ENCODE measurements at regions not wholly inside any gene's neighbourhood (a gene's known extent, or its start where the extent isn't known, plus 50 kb on each side); places are given as distances from the start of the nearest gene placed in this dataset.

DNA sequence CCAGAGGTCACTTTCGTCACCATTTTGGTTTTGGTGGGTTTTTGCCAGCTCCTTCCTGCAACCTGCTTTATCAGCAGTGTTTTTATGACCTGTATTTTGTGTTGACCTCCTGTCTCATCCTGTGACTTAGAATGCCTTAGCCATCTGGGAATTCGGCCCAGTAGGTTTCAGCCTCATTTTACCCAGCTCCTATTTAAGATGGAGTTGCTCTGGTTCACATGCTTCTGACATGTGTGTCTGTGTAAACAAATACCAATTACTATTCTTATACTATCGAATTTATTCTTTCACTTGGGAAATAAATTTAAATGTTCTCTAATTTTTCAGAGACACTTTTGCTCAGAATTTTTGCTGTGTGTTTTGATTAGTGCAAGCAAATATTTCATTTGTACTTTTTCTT is 1370.3 kb upstream of the MIR17HG start:
- no peaks in the 10 kb centered on the region for H3K9me3 ChIP-seq (ENCODE audit: control insufficient read depth in 2 of 2, insufficient read depth in 1 of 2, low read depth in 1 of 2, low read length in 1 of 2)
- DNase-seq, result no peak
- 76 to 84% (median 79%) methylated on average over 3 of the region's 3 CpGs for WGBS, 3 donors
- no peaks in the 10 kb centered on the region for H3K4me1 ChIP-seq (ENCODE audit: control insufficient read depth in 3 of 3, insufficient read depth in 2 of 3, low read depth in 1 of 3, low read length in 2 of 3)
- no peaks in the 10 kb centered on the region for H3K27me3 ChIP-seq (ENCODE audit: control insufficient read depth in 3 of 3, insufficient read depth in 3 of 3, low read length in 3 of 3)
- H3K4me3 ChIP-seq (ENCODE audit: low read depth in 1 of 3, low read length in 3 of 3), result no peak overlapping the region
- no peak for FAIRE-seq
- H3K36me3 ChIP-seq (ENCODE audit: control insufficient read depth in 3 of 3, insufficient read depth in 2 of 3, low read depth in 1 of 3, low read length in 3 of 3), result no peaks in the 10 kb centered on the region
- H3K27ac ChIP-seq (ENCODE audit: low read depth in 1 of 3, low read length in 2 of 3), result no peak overlapping the region

DNA sequence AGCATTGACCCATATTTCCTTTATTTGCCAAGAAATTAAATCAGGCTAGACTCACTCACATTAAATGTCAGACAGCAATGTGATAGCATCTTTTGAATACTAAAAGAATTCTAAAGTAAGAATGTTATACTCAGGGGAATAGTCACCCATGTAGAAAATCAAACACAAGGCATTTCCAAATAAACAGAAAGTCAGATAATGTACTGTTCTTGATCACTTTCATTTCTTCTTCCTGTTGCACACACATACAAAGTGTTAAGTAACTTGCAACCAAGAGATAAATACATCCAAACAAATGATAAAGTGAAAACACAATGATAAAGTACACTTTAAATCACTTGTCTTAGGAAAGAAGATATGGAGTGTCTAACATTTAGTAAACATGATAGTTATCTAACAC is 1366.6 kb upstream of the MIR17HG start:
- no peak overlapping the region for H3K27ac ChIP-seq (ENCODE audit: low read depth in 1 of 3, low read length in 2 of 3)
- H3K36me3 ChIP-seq (ENCODE audit: control insufficient read depth in 3 of 3, insufficient read depth in 2 of 3, low read depth in 1 of 3, low read length in 3 of 3), result no peaks in the 10 kb centered on the region
- no peaks in the 10 kb centered on the region for H3K27me3 ChIP-seq (ENCODE audit: control insufficient read depth in 3 of 3, insufficient read depth in 3 of 3, low read length in 3 of 3)
- no peak overlapping the region for H3K4me3 ChIP-seq (ENCODE audit: low read depth in 1 of 3, low read length in 3 of 3)
- DNase-seq (no peak), FAIRE-seq (no peak)
- H3K9me3 ChIP-seq (ENCODE audit: control insufficient read depth in 2 of 2, insufficient read depth in 1 of 2, low read depth in 1 of 2, low read length in 1 of 2), result no peaks in the 10 kb centered on the region
- H3K4me1 ChIP-seq (ENCODE audit: control insufficient read depth in 3 of 3, insufficient read depth in 2 of 3, low read depth in 1 of 3, low read length in 2 of 3), result no peaks in the 10 kb centered on the region

DNA sequence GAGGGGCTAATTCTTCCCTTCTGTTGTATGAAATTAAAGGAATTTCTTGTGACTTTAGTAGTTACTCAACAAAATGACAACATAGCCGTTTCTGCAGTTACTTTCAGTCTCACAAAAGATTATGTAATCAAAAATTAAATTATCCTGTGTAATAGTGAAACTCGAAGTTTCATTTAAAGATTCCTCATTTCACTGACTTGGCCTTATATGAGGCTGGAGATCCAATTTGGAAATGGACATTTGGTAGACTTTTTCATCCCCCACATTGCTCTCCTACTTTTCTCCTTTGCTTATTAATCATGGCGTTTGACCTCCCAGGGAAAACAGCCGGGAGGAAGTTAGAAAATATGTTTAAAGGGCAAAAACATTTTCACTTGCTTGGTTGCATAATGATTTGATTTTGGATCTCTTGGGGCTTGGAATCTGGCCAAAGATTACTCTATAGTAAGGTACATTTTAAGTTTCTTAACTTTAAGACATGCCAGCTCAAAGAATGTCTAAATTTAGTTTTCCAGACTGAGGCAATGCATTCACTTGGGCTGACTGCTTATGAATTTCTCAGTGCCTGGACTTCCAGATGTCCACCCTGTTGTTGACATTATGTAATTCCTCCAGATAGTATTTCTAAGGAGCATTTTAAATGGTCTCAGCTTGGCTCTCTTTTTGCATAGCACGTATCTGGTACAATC is 1364.9 kb upstream of the MIR17HG start:
- no peak overlapping the region for H3K4me3 ChIP-seq (ENCODE audit: low read depth in 1 of 3, low read length in 3 of 3)
- H3K4me1 ChIP-seq (ENCODE audit: control insufficient read depth in 3 of 3, insufficient read depth in 2 of 3, low read depth in 1 of 3, low read length in 2 of 3), result no peaks in the 10 kb centered on the region
- no peaks in the 10 kb centered on the region for H3K9me3 ChIP-seq (ENCODE audit: control insufficient read depth in 2 of 2, insufficient read depth in 1 of 2, low read depth in 1 of 2, low read length in 1 of 2)
- H3K36me3 ChIP-seq (ENCODE audit: control insufficient read depth in 3 of 3, insufficient read depth in 2 of 3, low read depth in 1 of 3, low read length in 3 of 3), result no peaks in the 10 kb centered on the region
- no peak for FAIRE-seq
- DNase-seq, result no peak
- H3K27ac ChIP-seq (ENCODE audit: low read depth in 1 of 3, low read length in 2 of 3), result no peak overlapping the region
- 50 to 61% (median 60%) methylated on average over 5 of the region's 5 CpGs for WGBS, 3 donors
- H3K27me3 ChIP-seq (ENCODE audit: control insufficient read depth in 3 of 3, insufficient read depth in 3 of 3, low read length in 3 of 3), result no peaks in the 10 kb centered on the region

DNA sequence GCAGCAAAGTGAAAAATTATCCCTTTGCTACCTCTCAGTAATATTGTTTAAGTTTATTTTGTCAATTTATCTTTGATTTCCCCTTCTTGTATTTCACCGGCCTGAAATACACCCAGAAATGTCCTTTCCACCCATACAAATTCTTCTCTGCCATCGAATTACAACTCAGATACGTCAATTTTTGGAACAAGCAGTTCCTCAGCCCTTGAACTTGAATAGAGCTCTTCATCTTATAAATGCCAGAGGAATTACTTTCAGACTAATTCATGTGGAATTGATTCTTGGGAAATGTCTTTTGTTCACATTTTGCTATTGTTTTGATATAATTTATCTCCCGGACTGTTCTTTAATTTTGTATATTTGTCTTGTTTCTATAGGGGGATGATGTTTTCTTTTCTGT is 1359.3 kb upstream of the MIR17HG start:
- no peaks in the 10 kb centered on the region for H3K36me3 ChIP-seq (ENCODE audit: control insufficient read depth in 3 of 3, insufficient read depth in 2 of 3, low read depth in 1 of 3, low read length in 3 of 3)
- no peak overlapping the region for H3K27ac ChIP-seq (ENCODE audit: low read depth in 1 of 3, low read length in 2 of 3)
- DNase-seq (no peak), FAIRE-seq (no peak)
- no peaks in the 10 kb centered on the region for H3K4me1 ChIP-seq (ENCODE audit: control insufficient read depth in 3 of 3, insufficient read depth in 2 of 3, low read depth in 1 of 3, low read length in 2 of 3)
- H3K9me3 ChIP-seq (ENCODE audit: control insufficient read depth in 2 of 2, insufficient read depth in 1 of 2, low read depth in 1 of 2, low read length in 1 of 2), result no peaks in the 10 kb centered on the region
- no peak overlapping the region for H3K4me3 ChIP-seq (ENCODE audit: low read depth in 1 of 3, low read length in 3 of 3)
- WGBS, 3 donors, result 76 to 78% (median 77%) methylated on average over 4 of the region's 4 CpGs
- H3K27me3 ChIP-seq (ENCODE audit: control insufficient read depth in 3 of 3, insufficient read depth in 3 of 3, low read length in 3 of 3), result no peaks in the 10 kb centered on the region

DNA sequence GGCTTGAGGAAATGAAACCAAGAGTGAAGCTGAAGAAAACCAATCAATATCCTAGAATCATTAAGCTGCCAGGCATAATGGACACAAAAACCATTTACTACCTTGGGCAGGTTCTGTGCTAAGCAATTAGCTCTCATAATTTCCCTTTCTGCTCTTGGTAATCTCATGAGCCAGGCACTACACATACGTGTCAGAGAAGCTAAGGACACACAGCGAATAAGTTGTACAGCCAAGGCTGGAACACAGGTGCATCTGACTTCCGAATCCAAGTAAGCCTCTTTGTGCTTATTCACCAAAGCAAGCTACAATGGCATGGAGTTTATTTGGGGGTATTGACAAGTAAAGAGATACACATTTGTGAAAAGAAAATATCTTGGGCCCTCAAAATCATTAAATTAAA is 1343.9 kb upstream of the MIR17HG start:
- DNase-seq (no peak), FAIRE-seq (no peak)
- H3K27me3 ChIP-seq (ENCODE audit: control insufficient read depth in 3 of 3, insufficient read depth in 3 of 3, low read length in 3 of 3), result no peaks in the 10 kb centered on the region
- no peak overlapping the region for H3K27ac ChIP-seq (ENCODE audit: low read depth in 1 of 3, low read length in 2 of 3)
- H3K4me1 ChIP-seq (ENCODE audit: control insufficient read depth in 3 of 3, insufficient read depth in 2 of 3, low read depth in 1 of 3, low read length in 2 of 3), result no peaks in the 10 kb centered on the region
- peaks cover 0 to 2% of the 10 kb centered on the region in 2 donors for H3K9me3 ChIP-seq (ENCODE audit: control insufficient read depth in 2 of 2, insufficient read depth in 1 of 2, low read depth in 1 of 2, low read length in 1 of 2)
- H3K36me3 ChIP-seq (ENCODE audit: control insufficient read depth in 3 of 3, insufficient read depth in 2 of 3, low read depth in 1 of 3, low read length in 3 of 3), result no peaks in the 10 kb centered on the region
- 79 to 82% (median 82%) methylated on average over 3 of the region's 3 CpGs for WGBS, 3 donors
- no peak overlapping the region for H3K4me3 ChIP-seq (ENCODE audit: low read depth in 1 of 3, low read length in 3 of 3)

DNA sequence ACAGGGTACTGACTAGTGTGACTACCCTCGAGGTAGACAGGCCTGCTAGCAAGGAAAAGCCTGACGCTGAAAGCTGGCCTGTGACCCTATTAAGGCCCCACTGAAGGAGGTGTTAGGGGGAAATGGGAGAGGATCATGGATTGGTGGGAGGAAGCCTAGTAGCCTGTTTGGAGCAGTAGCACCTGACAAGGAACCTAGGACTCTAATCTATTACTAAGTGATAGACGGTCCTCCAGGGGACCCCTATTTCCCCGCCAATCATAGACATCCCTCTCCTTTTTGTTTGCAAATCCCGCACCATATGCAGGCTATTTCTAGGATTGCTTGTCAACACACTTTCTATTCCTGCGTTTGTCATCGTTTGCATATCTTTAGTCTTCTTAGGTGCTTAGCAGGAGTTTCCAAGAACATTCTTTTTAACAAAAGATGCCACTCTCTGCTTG is 1338.8 kb upstream of the MIR17HG start:
- DNase-seq (no peak), FAIRE-seq (no peak)
- WGBS, 3 donors, result 58 to 75% (median 68%) methylated on average over 7 of the region's 7 CpGs
- Histone ChIP-seq H3K4me1 (ENCODE audit: control insufficient read depth in 3 of 3, insufficient read depth in 2 of 3, low read depth in 1 of 3, low read length in 2 of 3) (no peaks in the 10 kb centered on the region), H3K27ac (ENCODE audit: low read depth in 1 of 3, low read length in 2 of 3) (no peak overlapping the region), H3K4me3 (ENCODE audit: low read depth in 1 of 3, low read length in 3 of 3) (no peak overlapping the region), H3K27me3 (ENCODE audit: control insufficient read depth in 3 of 3, insufficient read depth in 3 of 3, low read length in 3 of 3) (no peaks in the 10 kb centered on the region), H3K9me3 (ENCODE audit: control insufficient read depth in 2 of 2, insufficient read depth in 1 of 2, low read depth in 1 of 2, low read length in 1 of 2) (no peaks in the 10 kb centered on the region), H3K36me3 (ENCODE audit: control insufficient read depth in 3 of 3, insufficient read depth in 2 of 3, low read depth in 1 of 3, low read length in 3 of 3) (no peaks in the 10 kb centered on the region)

DNA sequence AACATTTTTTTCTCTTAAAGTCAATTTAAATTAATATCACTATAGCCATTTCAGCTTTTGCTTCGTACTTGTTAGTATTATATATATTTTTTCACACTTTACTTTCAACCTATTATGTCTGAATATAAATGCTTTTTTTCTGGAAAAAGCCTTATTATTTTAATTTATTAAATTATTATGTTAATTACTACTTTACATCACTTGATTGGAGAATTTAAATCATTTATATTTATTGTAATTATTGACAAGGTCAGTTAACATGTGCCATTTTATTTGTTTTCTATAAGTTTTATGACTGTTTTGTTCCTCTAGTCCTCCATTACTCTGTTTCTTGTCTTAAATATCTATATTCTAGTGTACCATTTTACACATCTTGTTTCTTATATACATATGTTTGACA is 1333.4 kb upstream of the MIR17HG start:
- no peak overlapping the region for H3K4me3 ChIP-seq (ENCODE audit: low read depth in 1 of 3, low read length in 3 of 3)
- DNase-seq (no peak), FAIRE-seq (no peak)
- no peaks in the 10 kb centered on the region for H3K4me1 ChIP-seq (ENCODE audit: control insufficient read depth in 3 of 3, insufficient read depth in 2 of 3, low read depth in 1 of 3, low read length in 2 of 3)
- H3K9me3 ChIP-seq (ENCODE audit: control insufficient read depth in 2 of 2, insufficient read depth in 1 of 2, low read depth in 1 of 2, low read length in 1 of 2), result no peaks in the 10 kb centered on the region
- no peaks in the 10 kb centered on the region for H3K36me3 ChIP-seq (ENCODE audit: control insufficient read depth in 3 of 3, insufficient read depth in 2 of 3, low read depth in 1 of 3, low read length in 3 of 3)
- no peak overlapping the region for H3K27ac ChIP-seq (ENCODE audit: low read depth in 1 of 3, low read length in 2 of 3)
- WGBS, 3 donors, result 53 to 75% (median 73%) methylated on average over 1 of the region's 1 CpG
- no peaks in the 10 kb centered on the region for H3K27me3 ChIP-seq (ENCODE audit: control insufficient read depth in 3 of 3, insufficient read depth in 3 of 3, low read length in 3 of 3)

DNA sequence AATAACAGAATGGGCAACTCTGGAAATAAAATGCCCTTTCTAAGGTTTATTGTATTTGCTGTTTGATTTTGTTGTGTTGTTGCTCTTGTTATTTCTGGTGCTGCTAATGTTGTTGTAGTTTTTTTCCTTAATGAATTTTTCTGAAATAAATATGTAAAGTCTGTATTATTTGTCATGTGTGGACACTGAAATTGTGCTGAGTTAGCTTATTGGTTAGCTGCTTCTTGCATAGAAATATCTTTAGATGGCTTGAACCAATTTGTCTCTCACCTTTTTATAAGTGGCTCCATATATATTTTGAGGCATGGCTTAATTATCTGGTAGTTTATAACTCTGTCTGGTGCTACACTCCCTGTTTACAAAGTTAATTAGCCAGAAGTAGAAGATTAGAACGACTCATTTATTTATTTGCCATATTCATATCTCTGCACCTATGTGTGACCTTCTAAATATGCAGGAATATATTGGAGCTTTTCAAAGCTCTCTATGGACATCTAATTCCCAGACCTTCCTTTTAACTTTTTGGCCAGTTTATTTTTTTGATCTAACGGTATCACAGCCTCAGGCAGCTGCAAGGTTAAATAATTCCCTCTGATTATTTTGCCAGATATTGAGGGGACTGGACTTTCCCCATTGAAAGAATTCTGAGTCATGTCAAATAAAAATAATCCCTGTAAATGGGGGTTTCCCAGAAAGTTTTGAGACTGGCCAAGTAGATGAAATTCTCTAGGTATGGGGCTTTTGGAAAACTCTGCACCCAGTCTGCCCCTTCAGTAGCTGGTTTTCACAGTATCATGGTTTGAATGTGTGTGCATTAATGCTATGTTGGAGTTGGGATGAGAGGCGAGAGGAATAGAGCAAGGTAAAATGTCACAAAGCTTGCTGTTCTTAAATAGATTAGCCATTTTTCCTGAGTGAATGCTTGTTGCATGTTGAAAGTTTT is 1331.7 kb upstream of the MIR17HG start:
- Histone ChIP-seq H3K9me3 (ENCODE audit: control insufficient read depth in 2 of 2, insufficient read depth in 1 of 2, low read depth in 1 of 2, low read length in 1 of 2) (no peaks in the 10 kb centered on the region), H3K4me1 (ENCODE audit: control insufficient read depth in 3 of 3, insufficient read depth in 2 of 3, low read depth in 1 of 3, low read length in 2 of 3) (no peaks in the 10 kb centered on the region), H3K4me3 (ENCODE audit: low read depth in 1 of 3, low read length in 3 of 3) (no peak overlapping the region), H3K27ac (ENCODE audit: low read depth in 1 of 3, low read length in 2 of 3) (no peak overlapping the region), H3K27me3 (ENCODE audit: control insufficient read depth in 3 of 3, insufficient read depth in 3 of 3, low read length in 3 of 3) (no peaks in the 10 kb centered on the region), H3K36me3 (ENCODE audit: control insufficient read depth in 3 of 3, insufficient read depth in 2 of 3, low read depth in 1 of 3, low read length in 3 of 3) (no peaks in the 10 kb centered on the region)
- DNase-seq (no peak), FAIRE-seq (no peak)
- WGBS, 3 donors, result 33 to 54% (median 41%) methylated on average over 3 of the region's 3 CpGs

Data from small intestine (tissue), 7 donors.